Central memory CD4-positive, alpha-beta T cell (primary cell): ENCODE measurements at regions not wholly inside any gene's neighbourhood (a gene's known extent, or its start where the extent isn't known, plus 50 kb on each side); places are given as distances from the start of the nearest gene placed in this dataset.

Experiments used
- DNase-seq: peaks from one replicate; pipeline ENCODE4 v3.0.0; 2022

DNA sequence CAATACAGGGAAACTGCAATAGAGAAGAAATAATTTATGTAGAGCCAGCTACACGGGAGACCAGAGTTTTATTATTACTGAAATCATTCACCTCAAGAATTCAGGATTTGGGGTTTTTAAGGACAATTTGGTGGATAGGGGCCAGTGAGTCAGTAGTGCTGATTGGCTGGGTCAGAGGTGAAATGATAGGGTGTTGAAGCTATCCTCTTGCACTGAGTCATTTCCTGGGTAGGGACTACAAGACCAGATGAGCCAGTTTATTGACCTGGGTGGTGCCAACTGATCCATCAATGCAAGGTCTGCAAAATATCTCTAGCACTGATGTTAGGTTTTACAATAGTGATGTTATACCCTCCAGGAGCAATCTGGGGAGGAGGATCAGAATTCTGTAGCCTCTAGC lies 486.3 kb downstream of the LRIG3 start:
- no peak for DNase-seq

DNA sequence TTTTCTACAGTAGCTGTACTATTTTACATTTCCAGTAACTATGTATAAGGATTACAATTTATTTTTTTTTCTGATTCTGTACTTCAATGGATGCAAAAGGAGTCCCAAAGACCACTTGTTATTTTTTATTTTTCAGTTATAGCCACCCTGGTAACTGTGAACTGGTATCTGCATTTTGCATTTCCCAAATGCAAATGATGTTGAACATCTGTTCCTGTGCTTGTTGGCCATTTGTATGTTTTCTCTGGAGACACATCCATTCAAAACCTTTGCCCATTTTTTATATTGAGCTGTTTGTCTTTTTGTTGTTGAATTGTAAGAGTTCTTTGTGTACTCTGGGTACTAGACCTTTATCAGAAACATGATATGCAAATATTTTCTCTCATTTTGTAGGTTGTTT lies 485.6 kb downstream of the LRIG3 start:
- DNase-seq: no peak

GRCh38 chr12:58435647-58436046 lies 484.7 kb downstream of the LRIG3 start:
- no peak for DNase-seq

GRCh38 chr12:58441483-58441882 lies 478.8 kb downstream of the LRIG3 start:
- DNase-seq: no peak

DNA sequence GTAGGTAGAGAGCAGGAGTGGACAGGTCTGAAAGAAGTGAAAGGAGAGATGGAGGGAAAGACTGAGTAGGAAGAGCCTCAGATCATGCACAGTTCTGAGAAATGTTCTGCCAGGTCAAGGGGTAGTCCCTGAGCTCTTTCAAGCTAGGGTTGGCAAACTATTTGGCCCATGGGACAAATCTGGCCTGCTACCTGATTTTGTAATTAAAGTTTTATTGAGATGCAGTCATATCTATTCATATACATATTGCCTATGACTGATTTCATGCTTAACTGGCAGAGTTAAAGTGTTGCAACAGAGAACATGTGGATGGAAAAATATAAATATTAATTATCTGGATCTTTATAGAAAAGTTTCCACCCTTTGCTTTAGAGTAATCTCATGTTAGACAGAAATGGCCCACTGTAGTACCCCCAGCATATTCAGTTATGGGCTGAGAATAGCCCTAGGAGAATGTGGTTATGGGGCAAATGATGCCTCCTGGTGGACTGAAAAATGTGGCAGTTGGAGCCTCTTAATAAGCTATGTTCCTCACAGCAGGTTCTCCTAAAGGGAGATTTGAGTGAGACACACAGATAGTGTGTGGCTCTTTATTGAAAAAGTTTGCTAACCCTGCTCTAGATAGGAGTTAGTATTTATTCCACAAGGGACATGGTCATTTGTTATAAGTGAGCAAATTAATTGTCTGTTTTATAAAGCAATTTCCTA lies 476.9 kb downstream of the LRIG3 start:
- no peak for DNase-seq

- DNase-seq: no peak
Measured at GRCh38 chr12:58443981-58444371, 476.3 kb downstream of the LRIG3 start.

GRCh38 chr12:58450868-58451482 lies 469.3 kb downstream of the LRIG3 start:
- no peak for DNase-seq

DNA sequence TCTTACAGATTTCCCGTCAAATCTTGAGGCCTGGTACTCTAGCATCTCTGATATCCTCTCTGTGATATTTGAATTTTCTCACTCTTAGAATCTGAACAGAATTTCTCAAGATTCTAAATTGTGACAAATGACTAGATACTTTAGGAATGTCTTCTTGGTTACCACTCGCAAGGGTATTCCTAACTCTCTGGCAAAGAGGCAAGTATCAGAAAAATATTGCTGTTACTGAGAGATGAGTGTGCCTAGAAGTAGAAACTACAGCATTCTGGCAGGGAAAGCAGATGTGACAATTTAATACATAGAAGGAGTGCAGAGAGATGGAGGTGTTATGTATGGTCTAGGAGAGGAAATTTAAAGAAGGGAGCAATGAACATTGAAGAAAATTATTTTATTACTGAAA lies 467.8 kb downstream of the LRIG3 start:
- no peak for DNase-seq

DNA sequence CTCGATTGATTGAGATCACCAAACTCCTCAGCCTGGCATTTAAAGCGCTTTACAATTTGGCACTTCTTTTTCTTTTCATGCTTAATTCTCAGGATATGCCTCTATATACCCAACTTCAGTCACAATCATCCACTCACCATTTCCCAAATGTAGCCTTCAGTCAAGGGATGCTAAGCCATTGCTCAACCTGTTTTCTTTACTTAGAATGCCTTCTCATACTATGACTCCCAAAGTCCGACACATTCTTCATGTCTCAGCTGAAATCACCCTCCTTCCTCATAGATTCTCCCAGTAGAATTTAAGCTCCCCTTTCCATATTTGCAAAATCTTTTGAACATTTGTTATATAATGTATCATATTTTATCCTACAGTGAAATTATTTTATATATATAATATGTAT lies 467.0 kb downstream of the LRIG3 start:
- DNase-seq: no peak

DNA sequence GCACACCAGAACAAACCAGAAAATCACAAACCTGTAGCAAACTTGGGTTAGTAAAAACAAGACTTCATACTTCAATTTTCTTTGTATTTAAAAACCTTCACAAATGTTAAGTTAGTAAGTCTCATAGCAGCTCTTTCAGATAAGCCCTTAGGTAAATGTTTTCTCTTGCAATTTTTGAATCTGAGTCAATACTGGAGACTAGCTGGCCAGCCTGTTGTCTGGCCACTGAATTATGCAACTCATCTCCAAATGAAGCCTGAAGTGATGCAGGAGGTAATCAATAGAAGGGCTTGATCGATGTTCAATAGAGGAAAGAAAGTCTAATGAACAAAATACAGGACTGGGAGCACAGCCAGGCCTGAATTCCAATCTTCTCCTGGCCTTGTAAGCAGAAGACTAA lies 465.2 kb downstream of the LRIG3 start:
- no peak for DNase-seq

- no peak for DNase-seq
Measured at GRCh38 chr12:58458102-58458501, 462.2 kb downstream of the LRIG3 start.

GRCh38 chr12:58459191-58459590 lies 461.1 kb downstream of the LRIG3 start:
- DNase-seq: no peak

DNA sequence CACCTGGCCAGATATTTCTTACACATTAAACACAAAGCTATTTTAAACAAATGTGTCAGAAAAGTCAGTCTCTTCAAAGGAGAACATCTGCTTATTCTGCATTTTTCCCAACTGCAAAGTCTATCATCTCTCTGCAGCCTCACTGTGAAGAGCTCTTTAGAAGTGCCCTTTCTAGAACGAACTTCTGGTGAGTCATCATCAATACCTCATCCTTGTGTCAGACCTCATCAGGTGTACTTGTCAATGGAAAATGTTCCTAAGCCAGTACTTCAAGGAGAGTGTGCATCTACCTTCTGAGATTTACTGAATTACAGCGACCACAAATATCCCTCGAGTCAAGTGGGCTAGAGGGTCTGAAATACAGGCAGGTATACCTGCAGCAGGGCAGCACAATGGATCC lies 457.3 kb downstream of the LRIG3 start:
- no peak for DNase-seq

DNA sequence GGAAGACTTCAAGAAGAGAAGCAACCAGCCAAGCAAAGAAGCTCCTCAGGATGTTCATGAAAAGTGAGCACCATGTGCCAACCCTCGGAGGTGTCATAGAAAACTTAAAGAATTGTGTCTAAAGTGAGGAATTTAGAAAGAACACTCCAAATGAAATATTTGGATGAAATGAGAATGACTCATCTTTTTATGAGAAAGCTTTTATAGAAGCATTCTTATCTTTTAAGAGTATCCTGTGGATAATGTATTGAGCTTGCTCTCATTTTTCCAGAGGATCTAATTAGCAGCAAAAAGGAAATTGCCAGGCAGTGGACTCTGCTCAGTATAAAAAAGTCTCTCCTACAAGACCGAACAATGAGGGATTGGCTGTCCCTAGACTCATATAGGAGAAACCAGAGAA lies 454.9 kb downstream of the LRIG3 start:
- no peak for DNase-seq

DNA sequence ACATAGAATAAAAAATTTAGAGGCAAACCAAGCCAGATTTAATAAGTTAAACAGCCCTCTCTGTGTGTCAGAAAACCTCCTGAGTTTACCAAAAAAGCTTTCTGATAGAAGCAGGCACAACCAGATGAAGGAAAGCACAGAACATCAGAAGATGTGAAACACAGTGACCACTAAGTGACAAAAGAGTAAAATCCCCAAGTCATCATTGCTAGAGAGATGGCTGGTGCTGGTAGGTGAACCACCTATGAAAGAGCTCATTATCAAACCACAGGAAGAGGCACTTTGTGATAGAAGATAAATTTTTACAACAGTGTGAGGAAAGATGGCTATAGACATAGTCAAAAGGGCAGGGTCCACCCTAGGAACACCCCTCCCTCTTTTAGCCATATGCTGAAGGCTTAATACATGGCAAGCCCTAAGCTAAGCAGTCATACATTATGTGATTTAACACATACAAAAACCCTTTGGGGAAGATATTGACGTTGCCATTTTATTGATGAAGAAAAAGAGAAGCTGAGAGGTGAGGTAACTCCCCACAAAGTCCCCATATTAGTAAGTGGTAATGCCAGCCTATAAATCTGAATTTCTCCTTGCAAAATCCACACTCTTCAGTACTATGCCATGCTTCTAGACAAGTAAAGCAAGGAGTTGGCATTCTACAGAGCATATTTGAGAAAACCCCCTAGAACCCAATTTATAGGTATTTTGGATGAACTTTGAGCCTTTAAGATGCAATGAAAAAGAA lies 449.9 kb downstream of the LRIG3 start:
- DNase-seq: no peak

DNA sequence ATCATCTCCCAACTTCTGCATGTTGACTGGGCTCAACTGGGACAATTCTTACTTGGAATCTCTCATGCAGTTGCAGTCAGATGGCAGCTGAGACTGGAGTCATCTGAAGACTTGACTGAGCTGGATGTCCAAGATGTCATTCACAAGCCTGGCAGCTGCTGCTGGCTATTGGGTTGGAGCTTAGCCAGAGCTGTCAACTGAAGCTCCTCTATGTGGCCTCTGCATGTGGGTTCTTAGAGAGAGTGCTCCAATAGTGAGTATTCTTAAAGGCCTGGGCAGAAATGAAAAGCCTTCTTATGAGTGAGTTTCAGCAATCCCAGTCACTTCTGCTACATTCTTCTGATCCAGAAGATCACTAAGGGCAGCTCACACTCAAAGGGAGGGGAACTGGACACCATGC lies 440.9 kb downstream of the LRIG3 start:
- no peak for DNase-seq

DNA sequence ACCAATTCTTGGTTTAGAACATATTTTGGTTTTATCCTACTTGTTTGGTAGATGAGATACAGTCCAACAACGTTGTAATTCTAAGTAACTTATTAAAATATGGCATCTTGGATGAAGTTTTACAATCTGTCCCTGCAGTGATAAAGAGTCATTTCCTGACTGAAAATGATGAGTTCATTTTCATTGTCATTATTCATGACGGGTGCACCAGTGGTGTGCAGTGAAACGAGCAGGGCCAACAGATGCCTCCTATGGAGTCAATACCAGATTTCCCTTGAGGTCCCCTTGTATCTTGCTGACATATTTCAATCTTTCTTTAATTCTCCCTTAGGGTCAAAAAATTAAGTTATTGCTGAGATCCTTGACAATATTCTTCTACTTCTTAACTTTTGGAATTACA lies 438.5 kb downstream of the LRIG3 start:
- DNase-seq: no peak

DNA sequence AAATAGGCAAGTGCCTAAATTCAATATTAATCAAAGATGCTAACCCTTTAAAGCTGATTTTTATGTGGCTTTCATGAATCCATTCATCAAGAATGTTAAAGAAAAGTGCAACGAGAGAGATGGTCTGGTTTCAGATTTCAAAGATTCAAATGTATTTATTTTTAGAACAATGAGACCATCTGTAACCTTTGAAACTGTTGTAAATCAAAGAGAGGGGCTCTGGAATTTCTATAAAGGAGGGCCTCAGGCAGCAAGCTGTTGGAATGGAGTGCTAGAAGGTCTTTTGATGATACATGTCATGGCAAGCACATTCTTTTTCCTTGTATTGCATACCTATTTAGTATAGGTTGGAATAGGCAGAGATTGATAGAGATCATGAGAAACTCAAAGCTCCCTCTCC lies 433.0 kb downstream of the LRIG3 start:
- no peak for DNase-seq

- DNase-seq: no peak
Measured at GRCh38 chr12:58487678-58488161, 432.6 kb downstream of the LRIG3 start.

- DNase-seq: no peak
Measured at GRCh38 chr12:58489394-58489793, 430.9 kb downstream of the LRIG3 start.

GRCh38 chr12:58491306-58491705 lies 429.0 kb downstream of the LRIG3 start:
- no peak for DNase-seq

DNA sequence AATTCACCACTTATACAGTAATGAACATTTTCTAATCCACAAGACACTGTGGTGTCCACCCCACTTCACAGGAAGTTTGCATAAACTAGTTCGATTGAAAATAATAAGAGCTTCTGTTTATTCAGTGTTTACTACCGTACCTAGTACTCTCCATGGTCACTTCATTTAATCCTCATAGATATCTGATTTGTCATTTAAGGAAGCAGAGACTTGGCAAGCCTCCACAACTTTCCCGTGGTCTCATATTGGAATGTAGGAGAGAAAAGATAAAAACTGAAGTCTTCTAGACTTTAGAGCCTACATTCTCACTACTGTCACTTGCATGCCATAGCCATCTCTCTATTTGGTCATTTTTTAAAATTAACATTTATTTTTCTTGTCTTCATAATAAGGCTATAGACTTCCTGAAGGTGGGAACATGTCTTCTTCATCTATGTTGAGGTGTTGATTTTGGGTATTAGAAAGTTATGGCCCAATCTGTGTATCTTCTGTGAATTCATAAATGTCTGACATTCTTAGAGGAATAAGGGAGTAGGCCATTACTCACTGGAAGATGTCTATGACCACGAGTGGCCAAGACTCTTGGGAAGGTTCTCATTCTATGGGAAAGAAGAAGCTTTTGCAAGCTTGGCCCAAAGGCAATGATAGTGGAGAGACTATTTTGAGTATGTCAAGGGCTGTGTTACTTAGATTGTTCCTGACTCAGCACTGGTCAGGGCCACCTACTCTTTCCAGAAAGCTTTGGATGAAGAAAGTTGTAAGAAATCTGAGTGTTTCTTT lies 423.7 kb downstream of the LRIG3 start:
- no peak for DNase-seq

DNA sequence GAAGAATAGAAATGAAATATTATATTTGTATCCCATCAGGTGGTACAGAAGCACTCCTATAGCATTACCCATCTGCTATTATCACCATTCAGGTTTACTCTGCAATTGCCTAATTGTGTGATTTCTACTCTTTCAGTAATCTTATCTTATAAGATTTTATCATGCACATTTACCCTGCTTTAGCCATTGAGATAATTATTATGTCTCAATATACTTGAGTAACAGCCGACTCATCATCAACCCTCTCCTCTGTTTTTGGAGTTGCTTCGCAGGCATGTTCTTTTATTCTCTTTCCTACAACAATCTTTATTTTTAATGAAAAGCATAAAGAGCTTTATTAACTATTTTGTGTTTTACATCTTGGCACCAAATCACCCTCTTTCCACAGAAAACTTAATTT lies 419.9 kb downstream of the LRIG3 start:
- DNase-seq: no peak
